Uterus (tissue), 3 donors: ENCODE measurements at regions not wholly inside any gene's neighbourhood (a gene's known extent, or its start where the extent isn't known, plus 50 kb on each side); places are given as distances from the start of the nearest gene placed in this dataset.

ENCODE experiments used
- DNase-seq, 2 donors: peaks; one replicate each; pipeline ENCODE4 v3.0.0-alpha.2; 2019 to 2020
- H3K27ac ChIP-seq, 2 donors: fragments of 200-600 bp; sonication (generic); 1 replicate in 1 of 2; 2 replicates in 1 of 2; pipeline ENCODE4 v1.5.1; 2016 to 2018
- H3K27me3 ChIP-seq, 2 donors: fragments of 200-600 bp; sonication (generic); one replicate each; pipeline ENCODE4 v1.5.1; 2018 to 2019; ENCODE audit warnings: control low read depth in 1 of 2
- H3K36me3 ChIP-seq, 2 donors: fragments of 200-600 bp; sonication (generic); one replicate each; pipeline ENCODE4 v1.5.1; 2019; ENCODE audit warnings: control low read depth in 1 of 2
- H3K4me1 ChIP-seq, 2 donors: fragments of 200-600 bp; sonication (generic); one replicate each; pipeline ENCODE4 v1.5.1; 2018 to 2019; ENCODE audit warnings: control low read depth in 1 of 2
- H3K4me3 ChIP-seq, 2 donors: fragments of 200-600 bp; sonication (generic); 1 replicate in 1 of 2; 2 replicates in 1 of 2; pipeline ENCODE4 v1.5.1; 2018 to 2019; ENCODE audit warnings: mild to moderate bottlenecking in 1 of 2
- H3K9me3 ChIP-seq, 2 donors: fragments of 200-600 bp; sonication (generic); one replicate each; pipeline ENCODE4 v1.5.1; 2019; ENCODE audit warnings: control low read depth in 1 of 2
- POLR2A ChIP-seq, 2 donors: fragments of 450-650 bp; IDR thresholded peaks; one replicate each; pipeline ENCODE4 v1.6.1; 2016; ENCODE audit warnings: antibody characterized with exemption in 2 of 2, mild to moderate bottlenecking in 1 of 2, moderate library complexity in 1 of 2
- intact Hi-C: fragments of 100-400 bp; cut with DNase I; formaldehyde crosslinking; loops from one replicate; pipeline ENCODE4 v1.15.1; 2023; ENCODE audit warnings: low total_unique reads
- TF ChIP-seq, protein P1 (sequence below), 4 experiments: fragments of 200-600 bp in 2 of 4; fragments of 450-650 bp in 2 of 4; sonication (generic) in 2 of 4; IDR thresholded peaks; one replicate each; pipeline ENCODE4 v1.5.1; 2016 to 2019; ENCODE audit warnings: antibody characterized with exemption in 4 of 4, mild to moderate bottlenecking in 2 of 4, moderate library complexity in 1 of 4
- donor health status: DM: yes; HTN: yes; CAD: no.

DNA sequence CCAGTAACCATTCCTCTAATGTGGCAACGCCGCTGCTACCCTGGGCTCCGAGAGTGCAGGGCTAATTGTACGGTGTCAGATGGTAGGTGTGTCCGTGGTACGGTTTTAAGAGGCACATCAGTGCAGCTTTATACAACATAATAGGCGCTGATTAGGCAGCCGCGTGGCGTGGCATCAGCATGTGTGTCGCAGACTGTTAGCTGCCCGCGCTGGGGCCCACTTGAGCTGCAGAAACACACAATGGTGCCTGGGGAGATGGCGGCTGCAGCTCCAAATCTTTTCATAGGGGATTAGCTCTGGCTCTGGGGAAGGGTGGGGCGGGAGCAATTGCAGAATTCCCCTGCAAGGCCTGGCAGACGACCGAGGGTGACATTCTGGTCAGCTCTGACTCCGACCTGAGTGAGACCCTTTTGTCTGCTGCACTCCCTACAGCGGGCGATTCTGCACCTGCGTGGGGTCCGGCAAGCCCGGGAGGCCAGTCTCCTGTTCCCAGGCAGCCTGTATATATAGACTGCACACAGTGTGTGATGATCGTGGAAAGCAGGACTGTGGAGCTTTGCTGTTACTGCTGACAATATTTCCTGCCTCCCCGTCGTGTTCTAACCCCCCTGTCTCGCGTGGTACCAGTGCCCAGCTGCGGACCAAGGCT is 722.7 kb upstream of the CELF2 start:
- Histone ChIP-seq H3K4me1 (no peaks in the 10 kb centered on the region), H3K27me3 (no peaks in the 10 kb centered on the region), H3K27ac (no peak overlapping the region), H3K9me3 (no peaks in the 10 kb centered on the region), H3K36me3 (no peaks in the 10 kb centered on the region), H3K4me3 (no peak overlapping the region)
- no peak for DNase-seq
- TF ChIP-seq POLR2A (IDR thresholded peaks at IDR 0.05): no peak
- TF ChIP-seq, protein P1, sequence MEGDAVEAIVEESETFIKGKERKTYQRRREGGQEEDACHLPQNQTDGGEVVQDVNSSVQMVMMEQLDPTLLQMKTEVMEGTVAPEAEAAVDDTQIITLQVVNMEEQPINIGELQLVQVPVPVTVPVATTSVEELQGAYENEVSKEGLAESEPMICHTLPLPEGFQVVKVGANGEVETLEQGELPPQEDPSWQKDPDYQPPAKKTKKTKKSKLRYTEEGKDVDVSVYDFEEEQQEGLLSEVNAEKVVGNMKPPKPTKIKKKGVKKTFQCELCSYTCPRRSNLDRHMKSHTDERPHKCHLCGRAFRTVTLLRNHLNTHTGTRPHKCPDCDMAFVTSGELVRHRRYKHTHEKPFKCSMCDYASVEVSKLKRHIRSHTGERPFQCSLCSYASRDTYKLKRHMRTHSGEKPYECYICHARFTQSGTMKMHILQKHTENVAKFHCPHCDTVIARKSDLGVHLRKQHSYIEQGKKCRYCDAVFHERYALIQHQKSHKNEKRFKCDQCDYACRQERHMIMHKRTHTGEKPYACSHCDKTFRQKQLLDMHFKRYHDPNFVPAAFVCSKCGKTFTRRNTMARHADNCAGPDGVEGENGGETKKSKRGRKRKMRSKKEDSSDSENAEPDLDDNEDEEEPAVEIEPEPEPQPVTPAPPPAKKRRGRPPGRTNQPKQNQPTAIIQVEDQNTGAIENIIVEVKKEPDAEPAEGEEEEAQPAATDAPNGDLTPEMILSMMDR (IDR thresholded peaks at IDR 0.05): no peak
- intact Hi-C loops: no loop called here

DNA sequence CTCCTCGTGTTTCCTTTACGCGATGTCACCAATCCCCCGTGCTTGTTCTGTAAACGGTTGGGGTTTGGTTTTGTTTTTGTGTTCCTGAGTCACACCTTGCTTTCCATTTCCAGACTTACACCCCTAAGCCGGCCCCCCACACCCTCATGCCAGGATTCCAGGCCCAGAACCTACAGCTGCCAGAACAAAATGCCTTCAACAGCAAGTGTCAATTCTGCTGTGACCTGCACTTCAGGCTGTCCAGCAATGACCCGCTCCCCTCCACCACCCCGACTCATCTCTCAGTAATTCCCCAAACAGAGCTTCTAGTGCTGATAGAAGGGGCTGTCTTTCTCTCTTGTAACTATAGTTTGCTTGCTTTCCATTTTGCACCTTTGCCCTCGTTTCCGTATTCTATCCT is 722.1 kb upstream of the CELF2 start:
- Histone ChIP-seq H3K4me1 (no peaks in the 10 kb centered on the region), H3K4me3 (no peak overlapping the region), H3K27ac (no peak overlapping the region), H3K36me3 (no peaks in the 10 kb centered on the region), H3K9me3 (no peaks in the 10 kb centered on the region), H3K27me3 (no peaks in the 10 kb centered on the region)
- DNase-seq: no peak
- intact Hi-C loops: no loop called here
- no peak for TF ChIP-seq POLR2A (IDR thresholded peaks at IDR 0.05)
- TF ChIP-seq, protein P1 (IDR thresholded peaks at IDR 0.05): no peak

DNA sequence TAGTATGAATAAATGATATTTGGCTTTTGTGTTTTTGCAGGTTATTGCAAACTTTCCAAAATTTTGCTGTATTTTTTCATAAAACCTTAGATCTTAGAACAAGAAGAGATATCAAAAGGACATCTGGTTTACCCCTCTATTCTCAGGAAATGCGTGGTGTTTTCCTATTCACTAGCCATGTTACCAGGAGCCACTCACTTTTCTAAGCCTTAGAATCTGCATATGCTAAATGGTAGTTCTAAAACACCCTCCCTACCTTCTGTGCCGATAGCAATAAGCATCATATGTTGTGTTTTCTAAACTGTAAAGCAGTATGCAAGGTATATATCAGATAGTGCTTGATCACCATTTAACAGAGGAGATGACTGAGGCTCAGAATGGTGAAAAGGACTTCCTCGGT is 715.0 kb upstream of the CELF2 start:
- Histone ChIP-seq H3K4me1 (no peaks in the 10 kb centered on the region), H3K27me3 (no peaks in the 10 kb centered on the region), H3K4me3 (no peak overlapping the region), H3K27ac (no peak overlapping the region), H3K36me3 (no peaks in the 10 kb centered on the region), H3K9me3 (no peaks in the 10 kb centered on the region)
- intact Hi-C loops: no loop called here
- DNase-seq: no peak
- no peak for TF ChIP-seq POLR2A (IDR thresholded peaks at IDR 0.05)
- TF ChIP-seq, protein P1 (IDR thresholded peaks at IDR 0.05): no peak

DNA sequence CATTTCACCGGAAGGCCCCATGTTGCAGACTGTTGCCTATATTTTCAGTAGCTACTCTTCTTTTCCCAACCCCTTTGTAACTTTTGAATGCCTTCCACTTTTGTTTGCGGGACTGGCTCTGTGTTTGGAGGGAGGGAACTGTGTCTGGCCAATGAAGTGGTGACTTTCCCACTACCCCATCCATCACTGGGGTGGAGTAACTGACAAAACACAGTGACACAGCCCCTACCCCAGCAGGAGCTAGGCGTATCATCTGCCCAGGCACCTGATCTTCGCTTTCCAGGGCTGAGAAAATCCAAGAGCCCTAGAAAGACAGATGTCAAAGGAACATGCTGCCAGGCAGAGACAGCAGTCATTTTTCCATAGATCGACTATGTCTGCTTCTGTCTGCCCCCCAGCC is 710.6 kb upstream of the CELF2 start:
- Histone ChIP-seq H3K27me3 (no peaks in the 10 kb centered on the region), H3K4me1 (no peaks in the 10 kb centered on the region), H3K4me3 (no peak overlapping the region), H3K36me3 (no peaks in the 10 kb centered on the region), H3K9me3 (no peaks in the 10 kb centered on the region), H3K27ac (no peak overlapping the region)
- intact Hi-C loops: no loop called here
- no peak for DNase-seq
- TF ChIP-seq, protein P1 (IDR thresholded peaks at IDR 0.05): no peak
- no peak for TF ChIP-seq POLR2A (IDR thresholded peaks at IDR 0.05)

DNA sequence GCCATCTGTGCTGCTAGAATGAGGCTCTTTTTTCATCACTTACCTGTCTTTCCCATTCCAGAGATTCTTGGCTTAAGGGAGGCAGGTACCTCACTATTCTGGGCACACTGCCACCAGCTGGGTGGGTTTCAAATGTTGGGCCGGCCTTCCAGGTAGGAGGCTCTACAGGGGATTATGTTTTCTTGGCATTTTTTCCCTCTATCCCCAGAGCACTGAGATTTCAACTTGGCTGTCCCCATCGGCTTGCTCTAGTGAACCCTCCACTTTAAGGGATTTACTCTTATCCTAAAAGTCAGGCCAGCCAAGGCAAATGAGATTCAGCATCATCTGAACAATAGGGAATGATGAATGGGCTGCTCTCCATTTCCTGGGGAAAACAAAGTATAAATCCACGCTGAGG is 710.1 kb upstream of the CELF2 start:
- no peak overlapping the region for H3K27ac ChIP-seq
- no peak for DNase-seq
- H3K9me3 ChIP-seq: no peaks in the 10 kb centered on the region
- no peaks in the 10 kb centered on the region for H3K27me3 ChIP-seq
- no peaks in the 10 kb centered on the region for H3K36me3 ChIP-seq
- TF ChIP-seq POLR2A (IDR thresholded peaks at IDR 0.05): no peak
- TF ChIP-seq, protein P1 (IDR thresholded peaks at IDR 0.05): no peak
- H3K4me3 ChIP-seq: no peak overlapping the region
- no peaks in the 10 kb centered on the region for H3K4me1 ChIP-seq
- intact Hi-C loops: no loop called here
